ENCODE measurements at regions not wholly inside any gene's neighbourhood (a gene's known extent, or its start where the extent isn't known, plus 50 kb on each side); places are given as distances from the start of the nearest gene placed in this dataset.

DNA sequence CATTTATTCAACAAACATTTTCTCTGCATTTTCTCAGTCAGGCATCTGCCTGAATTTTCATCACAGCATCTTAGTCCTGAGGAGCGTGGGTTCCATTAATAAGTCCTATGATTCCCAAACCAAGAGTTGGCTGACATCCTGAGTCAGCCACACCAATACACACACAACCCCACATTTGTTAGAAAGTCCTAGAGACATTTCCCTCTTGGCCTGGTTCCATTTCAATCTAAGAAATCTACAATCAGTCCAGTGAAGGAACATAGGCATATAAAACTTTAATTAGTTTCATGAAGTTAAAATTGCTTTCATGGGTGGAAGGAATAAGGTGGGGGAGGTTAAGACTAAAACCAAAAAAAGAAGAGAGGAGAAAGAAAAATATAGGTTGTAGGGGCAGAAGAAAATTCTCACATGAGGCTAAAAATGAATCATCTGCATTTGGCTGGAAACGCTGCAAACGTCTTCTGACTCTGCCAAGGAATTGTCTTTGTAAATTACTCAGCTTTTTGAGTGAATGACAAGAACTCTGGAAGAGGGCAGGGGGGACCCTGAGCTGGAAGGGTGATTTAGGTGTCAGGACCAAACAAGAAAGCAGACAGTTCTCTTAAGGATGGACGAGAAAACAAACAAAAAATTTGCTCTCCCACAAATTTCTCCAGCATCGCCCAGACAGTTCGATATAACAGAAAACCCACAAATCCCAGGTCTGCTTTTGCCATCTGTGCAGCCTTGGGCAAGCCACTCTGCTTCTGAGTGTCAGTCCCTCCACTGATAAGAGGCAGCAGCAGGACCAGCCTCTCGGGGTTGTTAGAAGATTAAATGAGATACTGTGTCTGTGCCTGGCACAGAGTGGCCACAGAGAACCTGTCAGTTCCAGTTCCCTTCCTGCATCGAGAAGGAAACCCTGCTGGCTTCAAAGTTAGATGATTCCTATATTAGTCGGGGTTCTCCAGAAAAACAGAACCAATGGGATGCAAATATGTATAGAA lies 289.7 kb downstream of the CDK5RAP2 start:
- DNase-seq = no peak

DNA sequence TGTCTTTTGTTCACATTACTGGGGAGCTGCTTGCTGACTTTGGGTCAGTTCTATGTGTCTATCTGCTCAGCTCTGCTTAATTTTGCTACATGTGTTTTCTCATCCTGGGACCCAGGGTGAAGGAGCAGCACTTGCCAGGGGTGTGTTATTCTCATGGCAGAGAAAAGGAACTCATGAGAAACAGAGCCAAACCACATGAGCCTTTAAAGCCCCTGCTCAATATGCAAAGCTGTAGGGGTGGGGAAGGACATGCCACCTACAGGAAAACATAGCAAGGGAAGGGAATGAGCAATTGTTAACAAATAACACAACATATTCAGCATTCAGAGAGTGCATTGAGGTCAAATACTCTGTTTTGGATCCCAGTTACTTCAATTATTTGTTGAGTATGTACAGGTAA lies 290.9 kb downstream of the CDK5RAP2 start:
- no peak for DNase-seq

DNA sequence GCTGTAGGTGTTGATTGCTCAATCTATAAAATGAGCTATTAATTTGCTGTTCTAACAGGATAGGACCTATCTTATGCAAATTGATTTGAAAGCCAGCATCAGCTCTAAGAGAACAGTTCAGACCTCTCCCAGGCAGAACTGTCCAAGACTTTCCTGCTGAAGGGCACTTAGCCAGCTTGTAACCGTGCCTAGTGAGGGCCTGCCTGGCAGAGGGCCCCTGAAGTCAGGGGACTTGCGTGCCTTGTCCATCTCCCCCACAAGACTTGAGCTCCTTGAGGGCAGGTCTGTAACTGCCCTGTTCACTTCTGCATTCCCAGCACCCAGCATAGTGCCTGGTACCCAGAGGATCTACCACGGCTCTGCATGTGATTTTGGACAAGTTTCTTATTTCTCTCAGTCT lies 293.4 kb downstream of the CDK5RAP2 start:
- no peak for DNase-seq

DNA sequence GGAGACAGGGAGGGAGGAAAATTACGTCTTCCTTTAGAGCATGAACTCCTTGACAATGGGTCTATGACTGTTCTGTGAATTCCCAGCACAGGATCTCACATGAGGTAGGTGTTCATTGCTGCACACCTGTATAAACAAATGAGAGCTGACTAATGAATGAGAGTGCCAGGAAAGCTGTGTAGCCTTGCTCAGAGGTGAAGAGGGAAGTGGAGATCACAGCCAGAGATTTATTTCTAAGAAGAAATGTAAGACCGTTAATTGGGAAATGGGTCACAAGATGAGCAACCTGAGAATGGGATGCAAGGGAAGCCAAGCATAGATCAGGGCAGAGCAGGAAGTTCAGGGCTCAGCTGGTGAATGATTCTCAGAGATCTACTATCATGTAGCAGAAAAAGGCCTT lies 295.1 kb downstream of the CDK5RAP2 start:
- DNase-seq = no peak

DNA sequence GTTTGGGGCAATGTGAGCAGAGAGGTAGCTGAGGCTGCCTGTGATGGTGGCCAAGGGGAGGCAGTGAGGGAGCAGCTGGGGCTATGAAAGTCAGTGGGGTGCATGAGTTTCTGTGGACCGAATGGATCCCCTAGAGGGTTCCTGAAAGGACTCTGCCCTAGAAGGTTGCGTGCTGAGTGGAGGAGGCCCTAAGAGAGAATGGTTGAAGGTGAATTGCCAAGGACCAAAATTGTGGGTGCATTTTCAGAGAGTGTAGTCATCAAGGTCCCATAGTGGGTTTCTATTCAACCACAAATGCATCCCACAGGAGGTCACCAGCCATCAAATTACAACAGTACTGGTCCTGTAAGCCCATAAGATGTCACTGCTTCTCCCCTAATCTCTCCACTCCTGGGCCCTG lies 298.3 kb downstream of the CDK5RAP2 start:
- DNase-seq = no peak

DNA sequence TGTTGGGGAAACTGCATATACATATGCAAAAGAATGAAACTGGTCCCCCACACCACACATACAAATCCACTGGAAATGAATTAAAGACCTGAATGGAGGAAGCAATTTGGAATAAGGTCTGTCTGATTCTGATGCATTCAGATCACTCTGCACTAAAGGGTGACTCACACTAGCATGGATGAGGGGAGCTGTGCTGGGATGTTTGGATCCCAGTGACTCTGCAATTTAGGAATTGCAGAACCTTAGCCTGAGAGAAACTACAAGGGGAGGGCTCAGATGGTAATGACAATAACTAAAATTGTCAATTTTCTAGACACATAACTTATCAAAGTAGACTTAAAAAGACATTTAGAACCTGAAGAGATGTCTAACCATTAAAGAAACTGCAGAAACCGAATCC lies 312.0 kb downstream of the CDK5RAP2 start:
- DNase-seq = no peak

DNA sequence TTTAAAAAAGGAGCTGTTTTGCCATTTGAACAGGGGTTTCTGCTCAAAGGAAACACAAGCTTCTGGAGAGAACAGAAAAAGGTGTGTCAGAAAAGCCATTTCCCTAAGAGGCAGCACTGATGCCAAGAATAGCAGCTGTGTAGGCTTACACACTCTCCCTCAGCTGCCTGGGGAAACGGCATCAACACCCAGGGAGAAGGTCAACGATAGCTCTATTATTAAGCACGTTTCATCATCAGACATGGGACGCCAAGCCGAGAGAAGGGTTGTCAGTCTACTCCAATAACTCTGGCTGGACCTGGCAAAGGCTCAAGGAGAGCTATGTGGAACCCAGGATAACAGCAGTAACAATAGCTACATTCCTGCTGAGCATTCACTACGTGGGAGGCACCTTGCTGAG lies 314.2 kb downstream of the CDK5RAP2 start:
- DNase-seq = no peak

DNA sequence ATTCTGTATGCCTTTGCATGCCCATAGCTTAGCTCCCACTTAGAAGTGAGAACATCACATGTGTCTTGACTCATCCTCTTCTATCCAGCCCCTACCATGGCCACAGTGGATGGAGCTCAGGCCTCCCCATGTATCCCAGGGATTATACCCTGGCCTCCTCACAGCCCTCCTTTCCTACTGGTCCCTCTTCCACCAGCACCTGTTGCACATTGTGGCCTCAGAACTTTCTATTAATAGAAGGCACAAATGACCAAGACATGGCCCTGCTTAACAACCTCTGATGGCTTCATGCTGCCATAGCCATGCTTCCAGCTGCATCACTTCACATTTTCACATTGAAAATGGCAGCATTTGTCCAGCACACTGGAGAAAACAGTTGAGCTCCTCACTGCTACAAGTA lies 315.4 kb downstream of the CDK5RAP2 start:
- no peak for DNase-seq

DNA sequence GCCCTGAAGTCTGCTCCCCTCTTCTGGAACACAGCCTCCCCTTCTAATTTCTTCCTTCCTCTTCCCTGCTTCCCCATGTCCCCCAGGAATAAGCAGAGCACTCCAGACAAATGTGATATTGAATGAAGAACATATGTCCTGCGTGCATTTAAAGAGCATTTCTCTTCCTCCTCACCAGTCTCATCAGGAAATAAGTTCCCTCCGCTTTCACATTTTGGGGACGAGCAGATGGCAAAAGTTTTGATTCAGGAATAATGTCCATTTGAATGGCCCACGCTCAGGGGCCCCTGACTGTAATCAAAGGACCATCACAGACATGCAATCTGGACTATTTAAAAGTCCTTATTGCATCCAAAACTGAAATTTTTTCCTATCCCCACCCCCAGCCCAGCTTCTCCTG lies 316.1 kb downstream of the CDK5RAP2 start:
- no peak for DNase-seq

DNA sequence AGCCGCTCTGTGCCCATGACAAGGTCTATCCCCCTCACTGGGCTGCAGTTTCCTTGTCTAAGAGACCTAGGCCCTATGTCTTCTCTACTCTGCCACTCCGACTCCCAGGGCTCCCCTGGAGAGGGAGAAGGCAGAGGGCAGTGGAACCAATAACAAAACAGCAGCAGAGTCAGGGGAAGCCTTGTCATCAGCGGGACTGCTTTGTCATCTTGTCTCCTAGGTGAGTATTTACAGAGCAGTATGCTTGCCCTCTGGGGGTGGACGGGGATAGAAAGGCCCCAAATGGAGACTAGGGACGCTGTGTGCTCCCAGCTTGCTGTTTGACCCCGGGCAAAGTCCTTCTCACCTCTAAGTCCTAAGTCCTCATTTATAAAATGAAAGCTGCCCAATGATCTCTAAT lies 318.5 kb downstream of the CDK5RAP2 start:
- no peak for DNase-seq

DNA sequence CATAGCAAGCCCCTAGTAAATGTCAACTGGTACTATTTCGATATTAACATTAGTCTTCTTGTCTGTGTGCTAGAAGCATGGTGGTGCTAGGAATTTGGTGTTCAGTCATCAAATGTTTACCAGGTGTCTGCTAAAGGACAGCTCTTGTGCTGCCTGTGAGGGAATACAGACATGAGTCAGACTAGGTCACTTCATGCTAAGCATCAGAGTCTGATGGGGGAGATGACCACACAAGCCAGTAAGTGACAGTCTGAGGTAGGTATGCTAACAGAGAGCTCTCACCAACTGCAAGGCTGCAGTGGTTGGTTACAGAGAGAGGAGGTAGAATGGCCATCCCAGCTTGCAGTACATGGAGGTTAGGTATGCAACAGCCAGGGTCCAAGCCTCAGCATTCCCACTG lies 320.9 kb downstream of the CDK5RAP2 start:
- no peak for DNase-seq

DNA sequence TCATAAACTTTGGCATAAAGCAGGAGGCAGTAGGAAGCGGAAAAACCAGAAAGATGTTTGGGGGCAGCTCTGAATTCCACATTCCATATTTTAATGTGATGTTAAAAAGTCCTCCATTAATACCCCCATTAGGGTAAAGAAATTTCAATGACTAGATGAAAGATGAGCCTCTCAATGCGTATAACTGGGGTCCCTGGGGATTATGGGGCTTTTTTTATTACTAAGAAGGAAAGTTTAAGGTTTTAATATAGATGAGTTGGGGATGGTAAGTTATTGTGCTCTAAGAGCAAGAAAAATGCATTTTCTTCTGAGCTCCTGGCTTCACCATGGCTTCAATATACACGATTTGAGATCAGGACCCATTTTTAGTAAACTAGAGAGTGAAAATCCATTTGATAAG lies 321.9 kb downstream of the CDK5RAP2 start:
- no peak for DNase-seq

DNA sequence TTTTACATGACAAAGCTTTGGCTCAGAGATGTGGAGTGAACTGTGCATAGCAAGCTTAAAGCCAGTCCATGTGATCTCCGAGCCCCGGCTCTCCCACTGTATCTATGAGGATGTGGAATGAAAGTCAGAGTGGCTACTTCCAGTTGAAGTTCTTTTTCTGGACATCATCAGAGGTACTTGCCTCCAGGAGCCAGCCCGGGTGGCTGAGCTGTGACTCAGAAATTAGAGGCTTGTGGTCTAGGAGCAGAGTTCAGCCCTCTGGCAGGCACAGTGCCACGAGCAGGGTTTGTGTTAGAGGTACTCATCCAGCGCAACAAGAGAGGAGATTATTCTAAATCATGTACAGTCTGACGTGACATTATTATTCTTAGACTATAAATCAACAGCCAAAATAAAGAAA lies 322.5 kb downstream of the CDK5RAP2 start:
- DNase-seq = no peak

DNA sequence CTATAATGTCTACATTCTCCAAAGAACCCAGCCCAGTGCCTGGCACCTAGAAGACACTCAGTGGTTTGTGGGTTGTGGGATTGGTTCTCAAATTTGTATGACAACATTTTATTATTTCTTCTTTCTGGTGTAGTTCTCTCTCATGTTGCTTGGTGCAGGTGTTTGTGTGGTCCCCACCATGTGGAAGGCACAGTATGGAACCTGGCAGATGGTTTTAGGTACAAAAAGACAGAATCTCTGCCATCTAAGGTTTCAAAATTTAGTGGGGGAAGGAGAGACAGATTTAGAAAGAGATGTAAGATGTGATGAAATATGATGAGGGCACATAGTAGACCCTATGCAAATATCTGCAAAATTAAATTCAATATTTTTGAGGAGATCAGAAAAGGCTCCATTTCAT lies 323.8 kb downstream of the CDK5RAP2 start:
- DNase-seq = no peak

DNA sequence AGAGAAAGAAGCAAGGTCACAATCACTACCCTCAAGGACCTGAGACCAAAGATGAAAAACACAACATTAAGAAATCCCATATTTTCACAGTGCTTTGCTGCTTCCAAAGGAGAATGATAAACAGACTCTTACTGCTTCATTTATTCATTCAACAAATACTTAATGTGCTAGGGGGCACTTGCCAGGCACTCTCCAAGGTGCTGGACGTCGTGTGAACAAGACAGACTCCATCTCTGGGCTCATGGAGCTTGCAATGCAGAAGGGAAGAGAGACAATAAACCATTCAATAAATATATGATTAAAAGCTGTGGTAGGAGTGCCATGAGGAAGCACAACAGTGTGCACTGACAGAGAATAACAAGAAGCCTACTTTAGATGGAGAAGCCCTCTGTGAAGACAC lies 327.7 kb downstream of the CDK5RAP2 start:
- no peak for DNase-seq

DNA sequence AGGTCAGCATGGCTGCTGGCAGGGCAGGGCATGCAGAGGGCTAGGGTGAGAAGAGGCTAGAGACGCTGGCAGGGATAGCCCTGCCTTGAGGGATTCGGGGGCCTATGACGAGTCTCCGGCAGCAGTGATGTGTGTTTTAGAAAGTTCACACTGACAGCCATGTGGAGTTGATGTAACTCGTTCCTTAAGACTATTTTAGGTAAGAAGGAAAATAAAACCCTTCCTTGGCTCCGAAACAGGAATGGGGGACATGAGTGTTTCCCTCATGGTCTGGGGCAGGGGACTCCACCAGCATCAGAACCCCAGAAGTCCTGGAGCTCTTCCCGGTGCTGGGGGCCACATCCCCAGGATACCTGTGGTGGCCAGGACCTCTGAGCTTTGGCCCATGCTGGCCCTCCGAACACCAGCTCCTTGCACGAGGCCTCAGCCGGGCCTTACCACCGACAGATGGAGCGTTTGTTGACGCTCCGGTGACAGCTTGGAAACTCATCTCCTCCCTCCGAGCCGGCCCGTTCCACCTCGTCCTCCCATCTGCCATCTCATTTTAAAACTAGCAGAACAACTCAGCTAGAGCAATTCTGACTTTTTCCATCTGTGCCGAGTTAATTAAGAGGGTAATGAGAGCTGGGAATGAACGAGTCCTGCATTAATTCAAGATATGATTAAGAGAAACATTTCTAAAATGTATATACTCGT lies 337.7 kb downstream of the CDK5RAP2 start:
- DNase-seq = no peak

DNA sequence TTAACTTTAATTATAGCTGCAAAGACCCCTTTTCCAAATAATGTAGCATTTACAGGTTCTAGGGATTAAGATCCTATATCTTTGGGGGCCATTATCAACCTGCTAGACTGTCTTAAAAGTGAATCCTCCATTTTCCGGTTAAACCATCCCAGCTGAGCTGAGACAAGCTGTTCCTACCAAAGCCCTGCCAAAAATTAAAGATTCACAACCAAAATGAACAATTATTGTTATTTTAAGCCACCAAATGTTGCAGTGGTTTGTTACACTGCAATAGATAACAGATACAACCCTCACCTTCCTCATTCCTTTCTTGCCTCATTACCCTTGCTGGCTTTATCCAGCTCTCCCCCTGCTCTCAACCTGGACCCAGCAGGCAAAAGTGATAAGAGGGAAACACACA lies 343.4 kb downstream of the CDK5RAP2 start:
- no peak for DNase-seq

DNA sequence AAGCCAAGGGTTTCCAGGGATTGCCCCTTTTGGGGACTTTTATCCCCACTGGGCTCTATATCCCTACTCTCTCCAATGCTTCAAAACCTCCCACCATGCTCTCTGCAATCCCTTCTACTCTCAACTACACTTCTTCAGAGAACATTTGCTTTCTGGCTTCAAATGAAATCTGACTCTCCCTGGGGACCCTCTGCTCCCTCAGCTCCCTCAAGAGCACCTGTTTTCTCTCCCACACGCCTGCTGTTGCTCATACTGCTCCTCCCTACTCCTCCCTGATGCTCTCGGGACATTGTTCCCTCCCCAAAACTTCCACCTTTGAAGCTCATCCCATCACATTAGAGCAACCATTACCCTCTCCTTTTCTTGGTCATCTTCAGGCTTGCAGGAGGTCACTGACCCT lies 344.9 kb downstream of the CDK5RAP2 start:
- DNase-seq = no peak

DNA sequence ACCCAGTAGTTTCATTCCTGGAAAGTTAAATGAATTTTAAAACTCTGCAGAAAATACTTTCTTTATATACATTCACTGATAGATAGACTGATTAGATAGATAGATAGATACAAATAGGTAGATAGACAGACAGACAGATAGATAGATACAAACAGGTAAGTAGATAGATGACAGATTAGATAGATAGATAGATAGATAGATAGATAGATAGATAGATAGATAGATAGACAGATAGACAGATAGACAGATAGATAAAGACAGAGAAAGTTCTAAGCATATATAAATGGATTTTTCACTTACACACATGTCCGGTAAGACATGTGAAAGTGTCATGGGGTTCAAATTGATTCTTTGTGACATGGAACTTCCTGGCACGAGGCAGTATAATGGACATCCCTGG lies 349.7 kb downstream of the CDK5RAP2 start:
- no peak for DNase-seq

DNA sequence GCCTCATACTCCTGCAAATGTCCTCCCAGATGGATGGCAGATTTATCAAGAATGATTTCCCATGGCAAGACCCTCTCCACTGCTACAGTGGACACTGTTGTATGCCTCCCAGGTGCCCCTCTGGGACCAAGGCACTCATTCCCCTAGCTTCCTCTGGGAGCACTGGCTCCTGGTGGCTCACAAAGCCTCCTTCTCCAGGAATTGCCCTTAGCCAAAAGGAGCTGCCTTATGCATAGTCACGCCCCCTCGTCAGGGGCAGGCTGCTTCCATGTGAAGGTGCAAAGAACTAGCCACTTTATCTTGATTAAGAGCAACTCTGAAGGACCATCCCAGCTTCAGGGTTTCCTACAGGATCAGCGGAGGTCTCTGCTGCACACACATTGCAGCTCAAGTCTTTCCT lies 358.1 kb downstream of the CDK5RAP2 start:
- DNase-seq = no peak

DNA sequence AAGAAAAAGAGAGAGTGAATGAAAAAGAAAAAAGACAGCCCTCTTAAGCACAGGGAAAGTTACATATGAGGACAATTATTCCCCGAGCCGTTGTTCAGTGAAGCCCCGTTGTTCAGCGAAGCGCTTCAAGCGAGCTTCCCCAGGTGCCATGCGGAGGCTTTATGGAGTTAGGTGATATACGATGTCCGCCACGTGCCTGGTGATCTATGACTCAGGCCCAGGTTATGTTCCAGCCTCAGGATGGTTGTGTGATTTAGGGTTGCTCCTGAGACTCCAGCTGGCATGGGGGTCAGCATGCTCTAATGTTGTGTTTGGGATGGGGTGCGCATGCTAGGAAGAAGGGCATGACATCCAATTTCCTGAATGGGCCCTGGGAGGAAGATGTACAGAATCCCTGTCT lies 365.6 kb downstream of the CDK5RAP2 start:
- DNase-seq = no peak

DNA sequence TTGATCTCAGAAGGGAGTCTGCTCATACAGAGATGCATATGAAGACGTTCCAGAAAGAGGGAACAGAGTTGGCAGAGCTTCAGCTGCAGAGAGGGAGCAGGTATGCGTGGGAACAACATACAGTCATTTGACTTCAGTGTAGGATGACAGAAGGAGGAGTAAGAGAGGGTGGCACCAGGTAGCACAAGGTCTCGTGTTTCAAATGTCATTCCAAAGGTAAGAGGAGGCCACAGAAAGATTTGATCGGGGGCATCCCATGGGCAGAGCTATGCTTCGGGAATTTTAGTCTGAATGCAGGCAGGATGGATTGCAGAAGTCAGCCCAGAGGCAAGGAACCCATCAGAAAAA lies 367.1 kb downstream of the CDK5RAP2 start:
- no peak for DNase-seq

DNA sequence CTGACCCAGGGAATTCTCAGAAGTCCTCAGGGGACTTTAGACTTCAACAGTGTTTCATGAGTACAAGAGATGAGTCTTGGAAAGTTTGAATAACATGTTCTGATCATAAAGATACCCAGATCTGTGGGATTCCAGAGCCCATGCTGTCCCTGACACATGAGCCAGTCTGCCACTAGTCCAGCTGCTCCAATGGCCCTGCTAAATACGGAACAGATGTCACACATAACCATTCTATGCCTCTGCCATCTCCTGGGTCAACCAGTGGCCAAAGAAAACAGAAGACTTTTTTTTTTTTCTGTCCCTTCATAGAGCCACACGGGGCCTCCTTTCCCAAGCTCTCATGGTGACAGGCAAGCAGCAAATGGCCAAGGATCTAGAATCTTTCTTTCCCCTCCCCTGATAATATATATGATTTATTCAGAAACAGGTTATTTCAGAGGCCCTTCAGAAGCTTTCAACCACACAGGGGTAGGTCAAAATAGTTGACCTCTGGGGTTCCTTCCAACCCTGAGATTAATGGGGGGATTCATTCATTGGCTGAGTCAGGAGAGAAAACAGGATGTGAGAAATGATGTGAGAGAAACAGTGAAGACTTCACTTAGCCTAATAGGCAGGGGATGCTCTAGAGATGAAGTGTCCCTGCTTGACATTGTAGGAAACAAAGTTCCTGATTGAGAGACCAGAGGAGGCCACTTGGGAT lies 367.7 kb downstream of the CDK5RAP2 start:
- DNase-seq = no peak

DNA sequence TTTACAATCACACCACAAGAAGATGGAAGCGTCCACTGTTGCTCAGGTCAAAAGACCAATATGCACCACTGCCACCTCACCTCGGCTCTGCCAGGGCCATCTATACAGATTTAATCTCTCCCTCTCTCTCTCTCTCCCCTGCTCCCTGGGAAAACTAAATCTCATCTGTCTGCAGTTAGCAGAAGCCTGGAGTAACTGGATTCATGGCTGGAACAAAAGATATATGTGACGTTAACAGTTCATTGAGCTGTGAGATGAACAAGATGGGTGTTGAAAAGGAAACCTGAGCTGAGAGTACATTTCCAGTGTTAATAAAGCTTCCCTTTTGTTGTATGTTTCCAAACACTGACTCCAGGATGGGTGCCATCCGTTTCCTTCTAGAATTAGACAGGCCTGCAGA lies 369.7 kb downstream of the CDK5RAP2 start:
- DNase-seq = no peak

Data from Kasumi-1 (cell line).